A549 (cell line): ENCODE measurements at regions not wholly inside any gene's neighbourhood (a gene's known extent, or its start where the extent isn't known, plus 50 kb on each side); places are given as distances from the start of the nearest gene placed in this dataset.

Experiments
- ATAC-seq, 2 experiments: fragments of 200-7000 bp in 1 of 2; fragments of >200 bp in 1 of 2; cut with Nextera tagmentation in 1 of 2; cut with Tn5 transposase in 1 of 2; 3 replicates each; pipeline versions ENCODE4 v1.8.0 to v1.9.1; 2018 to 2020; ENCODE audit warnings: mild to moderate bottlenecking in 1 of 2, moderate library complexity in 1 of 2
- CTCF ChIA-PET: fragments of 300-600 bp; sonication (Branson Sonifier 250); formaldehyde crosslinking; extraction: SDS; loops from one replicate; lab custom pipeline; 2021; ENCODE audit warnings: antibody characterized with exemption, inconsistent platforms; lab: Yijun Ruan, JAX
- POLR2A ChIA-PET: fragments of 350-600 bp; formaldehyde crosslinking; extraction: SDS; loops from one replicate; lab custom pipeline; 2021; ENCODE audit warnings: antibody characterized with exemption, inconsistent platforms; lab: Yijun Ruan, JAX
- DNase-seq, 2 experiments: peaks; one replicate each; pipeline versions ENCODE4 v3.0.0 to v3.0.0-alpha.2; 2011 to 2016; ENCODE audit warnings: low read depth in 1 of 2, low spot score in 1 of 2
- FAIRE-seq: peaks from 2 replicates; lab custom pipeline; 2011; peaks lifted over from hg19 to GRCh38; lab: Jason Lieb, UNC
- H3K27ac ChIP-seq, 2 experiments: fragments of >200 bp; sonication (Bioruptor Twin); formaldehyde crosslinking; 3 replicates each; pipeline ENCODE4 v1.5.1; 2016 to 2017
- H3K4me1 ChIP-seq: fragments of >200 bp; sonication (Bioruptor Twin); formaldehyde crosslinking; 3 replicates; pipeline ENCODE4 v1.6.1; 2016
- H3K4me2 ChIP-seq: fragments of >200 bp; sonication (Bioruptor Twin); formaldehyde crosslinking; 3 replicates; pipeline ENCODE4 v1.6.1; 2016
- H3K4me3 ChIP-seq: fragments of >200 bp; sonication (Bioruptor Twin); formaldehyde crosslinking; 3 replicates; pipeline ENCODE4 v1.5.1; 2016
- H3K9me3 ChIP-seq: fragments of >200 bp; sonication (Bioruptor Twin); formaldehyde crosslinking; 3 replicates; pipeline ENCODE4 v1.6.1; 2016
- CEBPB ChIP-seq, 2 experiments: fragments of >200 bp in 1 of 2; sonication (Bioruptor Twin) in 1 of 2; formaldehyde crosslinking in 1 of 2; IDR thresholded peaks; 2 replicates each; pipeline ENCODE4 v1.6.1; 2012 to 2016
- CHD2 ChIP-seq: fragments of 150-350 bp; IDR thresholded peaks from 2 replicates; pipeline ENCODE4 v1.6.1; 2014; ENCODE audit warnings: low read length; ENCODE audit not compliant: partially characterized antibody
- EHF ChIP-seq: fragments of 250-450 bp; sonication (Bioruptor Pico); IDR thresholded peaks from 2 replicates; pipeline ENCODE4 v1.5.0; 2020; ENCODE audit warnings: mild to moderate bottlenecking
- FOSL2 ChIP-seq, 2 experiments: fragments of 450-650 bp in 1 of 2; fragments of >200 bp in 1 of 2; sonication (Bioruptor Twin) in 1 of 2; formaldehyde crosslinking; IDR thresholded peaks; 2 replicates each; pipeline versions ENCODE4 v1.5.0 to v1.6.1; 2016 to 2020; ENCODE audit warnings: mild to moderate bottlenecking in 1 of 2, moderate library complexity in 1 of 2
- FOXS1 ChIP-seq: fragments of 250-450 bp; sonication (Bioruptor Pico); IDR thresholded peaks from 2 replicates; pipeline ENCODE4 v1.5.0; 2020; ENCODE audit warnings: mild to moderate bottlenecking, moderate library complexity
- NPAS2 ChIP-seq: fragments of 250-450 bp; sonication (Bioruptor Pico); IDR thresholded peaks from 2 replicates; pipeline ENCODE4 v1.8.0; 2022; ENCODE audit warnings: mild to moderate bottlenecking, moderate library complexity, borderline replicate concordance
- SMC3 ChIP-seq: fragments of >200 bp; sonication (Bioruptor Twin); formaldehyde crosslinking; IDR thresholded peaks from 3 replicates; pipeline ENCODE4 v1.6.1; 2018; ENCODE audit warnings: inconsistent platforms
- SREBF2 ChIP-seq: fragments of 450-650 bp; IDR thresholded peaks from 2 replicates; pipeline ENCODE4 v1.6.1; 2014; ENCODE audit warnings: mild to moderate bottlenecking, moderate library complexity
- TP53 ChIP-seq: fragments of 250-450 bp; sonication (Bioruptor Pico); IDR thresholded peaks from 2 replicates; pipeline ENCODE4 v1.5.0; 2021; ENCODE audit warnings: mild to moderate bottlenecking, moderate library complexity
- USF2 ChIP-seq: fragments of 450-650 bp; IDR thresholded peaks from 2 replicates; pipeline ENCODE4 v1.6.1; 2014; ENCODE audit warnings: antibody characterized with exemption
- WGBS: methylation state at CpG from one replicate; pipeline ENCODE4 v1.1.6; 2017; ENCODE audit errors: missing lambda C conversion rate; 5-methylcytosine and 5-hydroxymethylcytosine counted together
- TF ChIP-seq, protein P1 (sequence below): IDR thresholded peaks from 2 replicates; pipeline ENCODE4 v1.6.1; 2012
- TF ChIP-seq, protein P2 (sequence below): fragments of 250-450 bp; sonication (Bioruptor Pico); IDR thresholded peaks from 2 replicates; pipeline ENCODE4 v1.5.0; 2021; ENCODE audit warnings: mild to moderate bottlenecking, moderate library complexity, borderline replicate concordance
- TF ChIP-seq, protein P3 (sequence below): IDR thresholded peaks from 2 replicates; pipeline ENCODE4 v1.6.1; 2012; ENCODE audit warnings: low read depth, borderline replicate concordance

GRCh38 chr17:69959283-69959682, 115.7 kb upstream of the KCNJ16 start (continued):
- TF ChIP-seq SREBF2: no peak
- no peak for TF ChIP-seq SMC3
- no peak for TF ChIP-seq NPAS2
- no peak for TF ChIP-seq FOSL2 (IDR thresholded peaks at IDR 0.05)
- TF ChIP-seq FOSL2 (CRISPR knock-in tag; IDR thresholded peaks at IDR 0.05): no peak

DNA sequence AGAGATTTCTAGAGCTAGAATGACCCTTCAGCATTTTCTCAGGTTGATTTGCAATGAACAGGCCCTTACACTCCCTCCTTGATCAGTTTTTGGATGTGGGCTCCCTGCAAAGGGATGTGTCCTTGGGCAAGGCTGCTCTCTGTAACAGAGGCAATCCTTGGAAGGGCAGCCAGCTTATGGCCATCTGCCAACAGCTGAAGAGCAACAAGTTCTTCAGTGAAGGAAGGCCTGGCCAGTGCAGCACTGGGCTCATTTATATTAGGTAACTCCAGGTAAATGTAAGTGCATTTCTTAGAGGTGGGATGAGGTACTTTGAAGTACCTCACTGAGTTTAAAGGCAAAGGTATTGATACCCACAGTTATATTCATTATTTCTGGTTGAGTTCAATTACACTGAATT, 114.3 kb upstream of the KCNJ16 start:
- no peaks in the 10 kb centered on the region for H3K4me1 ChIP-seq
- no peak overlapping the region for H3K4me3 ChIP-seq
- no peak for FAIRE-seq
- H3K27ac ChIP-seq: no peak overlapping the region
- CTCF ChIA-PET: interaction anchor here (1.1 kb wide), 1 partner anchor 9 kb away, joined by 3 read pairs; no protein-coding TSS in a partner anchor
- H3K9me3 ChIP-seq: peaks cover 14% of the 10 kb centered on the region; the same call in 2 of the 3 replicates
- no peak for TF ChIP-seq CEBPB (IDR thresholded peaks at IDR 0.05)
- no peak for DNase-seq
- H3K4me2 ChIP-seq: no peak overlapping the region
- POLR2A ChIA-PET: no interaction called here
- no peak for ATAC-seq

GRCh38 chr17:69961501-69962145, 113.4 kb upstream of the KCNJ16 start:
- peaks cover 20% of the 10 kb centered on the region; the same call in 2 of the 3 replicates for H3K9me3 ChIP-seq
- ATAC-seq (peak; percentile 44 to 64; a peak in 4 of 6 replicates), FAIRE-seq (peak; percentile 54)
- TF ChIP-seq, protein P1, sequence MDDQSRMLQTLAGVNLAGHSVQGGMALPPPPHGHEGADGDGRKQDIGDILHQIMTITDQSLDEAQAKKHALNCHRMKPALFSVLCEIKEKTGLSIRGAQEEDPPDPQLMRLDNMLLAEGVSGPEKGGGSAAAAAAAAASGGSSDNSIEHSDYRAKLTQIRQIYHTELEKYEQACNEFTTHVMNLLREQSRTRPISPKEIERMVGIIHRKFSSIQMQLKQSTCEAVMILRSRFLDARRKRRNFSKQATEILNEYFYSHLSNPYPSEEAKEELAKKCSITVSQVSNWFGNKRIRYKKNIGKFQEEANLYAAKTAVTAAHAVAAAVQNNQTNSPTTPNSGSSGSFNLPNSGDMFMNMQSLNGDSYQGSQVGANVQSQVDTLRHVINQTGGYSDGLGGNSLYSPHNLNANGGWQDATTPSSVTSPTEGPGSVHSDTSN: no peak
- no peak for TF ChIP-seq USF2
- no peak for TF ChIP-seq EHF (CRISPR knock-in tag)
- TF ChIP-seq, all 56 proteins: peak for 0
- Histone ChIP-seq H3K27ac (no peak overlapping the region), H3K4me3 (no peak overlapping the region), H3K4me2 (0 out of 3 replicates have a peak overlapping the region, but pooled peaks have one; percentile 0), H3K4me1 (no peaks in the 10 kb centered on the region)
- WGBS: 40% methylated on average over 7 of the region's 7 CpGs
- DNase-seq: peak in 1 of 2 experiments; percentile 7
- POLR2A ChIA-PET: no interaction called here
- CTCF ChIA-PET: interaction anchor here (1.0 kb wide), 1 partner anchor 355 kb away, joined by 4 read pairs; no protein-coding TSS in a partner anchor

- ChIA-PET POLR2A (no interaction called here), CTCF (no interaction called here)
- ATAC-seq (no peak), DNase-seq (no peak), FAIRE-seq (no peak)
- Histone ChIP-seq H3K4me2 (no peak overlapping the region), H3K9me3 (peaks cover 20% of the 10 kb centered on the region; the same call in 2 of the 3 replicates), H3K4me3 (no peak overlapping the region), H3K27ac (no peak overlapping the region), H3K4me1 (no peaks in the 10 kb centered on the region)
- 86% methylated on average over 2 of the region's 2 CpGs for WGBS
- TF ChIP-seq, protein P2, sequence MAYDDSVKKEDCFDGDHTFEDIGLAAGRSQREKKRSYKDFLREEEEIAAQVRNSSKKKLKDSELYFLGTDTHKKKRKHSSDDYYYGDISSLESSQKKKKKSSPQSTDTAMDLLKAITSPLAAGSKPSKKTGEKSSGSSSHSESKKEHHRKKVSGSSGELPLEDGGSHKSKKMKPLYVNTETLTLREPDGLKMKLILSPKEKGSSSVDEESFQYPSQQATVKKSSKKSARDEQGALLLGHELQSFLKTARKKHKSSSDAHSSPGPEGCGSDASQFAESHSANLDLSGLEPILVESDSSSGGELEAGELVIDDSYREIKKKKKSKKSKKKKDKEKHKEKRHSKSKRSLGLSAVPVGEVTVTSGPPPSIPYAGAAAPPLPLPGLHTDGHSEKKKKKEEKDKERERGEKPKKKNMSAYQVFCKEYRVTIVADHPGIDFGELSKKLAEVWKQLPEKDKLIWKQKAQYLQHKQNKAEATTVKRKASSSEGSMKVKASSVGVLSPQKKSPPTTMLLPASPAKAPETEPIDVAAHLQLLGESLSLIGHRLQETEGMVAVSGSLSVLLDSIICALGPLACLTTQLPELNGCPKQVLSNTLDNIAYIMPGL: no peak
- TF ChIP-seq CHD2 (no peak), FOXS1 (CRISPR knock-in tag) (no peak), TP53 (CRISPR knock-in tag) (no peak)
- TF ChIP-seq, protein P3, sequence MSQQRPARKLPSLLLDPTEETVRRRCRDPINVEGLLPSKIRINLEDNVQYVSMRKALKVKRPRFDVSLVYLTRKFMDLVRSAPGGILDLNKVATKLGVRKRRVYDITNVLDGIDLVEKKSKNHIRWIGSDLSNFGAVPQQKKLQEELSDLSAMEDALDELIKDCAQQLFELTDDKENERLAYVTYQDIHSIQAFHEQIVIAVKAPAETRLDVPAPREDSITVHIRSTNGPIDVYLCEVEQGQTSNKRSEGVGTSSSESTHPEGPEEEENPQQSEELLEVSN: no peak
These were observed 112.5 kb upstream of the KCNJ16 start for GRCh38 chr17:69962436-69962995.
